ENCODE measurements at regions not wholly inside any gene's neighbourhood (a gene's known extent, or its start where the extent isn't known, plus 50 kb on each side); places are given as distances from the start of the nearest gene placed in this dataset.

GRCh38 chr15:93288728-93289294 lies 199.8 kb upstream of the RGMA start:
- no peak for TF ChIP-seq JUND (IDR thresholded peaks at IDR 0.05)
- TF ChIP-seq RAD21 (IDR thresholded peaks at IDR 0.05; ENCODE audit: low read depth), result no peak
- no peak for TF ChIP-seq MAX (IDR thresholded peaks at IDR 0.05)
- TF ChIP-seq CTCF (IDR thresholded peaks at IDR 0.05 in 2 of 3, conservative IDR thresholded peaks at IDR 0.05 in 1 of 3; ENCODE audit: borderline replicate concordance in 1 of 3, insufficient read depth in 1 of 3, low read depth in 2 of 3, low read length in 2 of 3), result no peak
- TF ChIP-seq REST (IDR thresholded peaks at IDR 0.05; ENCODE audit: low read depth), result no peak
- no peak for TF ChIP-seq EZH2 (IDR thresholded peaks at IDR 0.05)
- TF ChIP-seq POLR2AphosphoS5 (IDR thresholded peaks at IDR 0.05; ENCODE audit: low read depth, low read length), result no peak
